ENCODE measurements at regions not wholly inside any gene's neighbourhood (a gene's known extent, or its start where the extent isn't known, plus 50 kb on each side); places are given as distances from the start of the nearest gene placed in this dataset.
A peak's percentile ranks its signal among the peaks of the same experiment; 100 is the strongest.

GRCh38 chr16:76654088-76654820 is 377.1 kb downstream of the CNTNAP4 start:
- TF ChIP-seq ZFX (IDR thresholded peaks at IDR 0.05) = no peak
- no peak for TF ChIP-seq CTCF (conservative IDR thresholded peaks at IDR 0.05)
- no peak overlapping the region for H3K27ac ChIP-seq

- H3K27ac ChIP-seq = no peak overlapping the region
- TF ChIP-seq ZFX (IDR thresholded peaks at IDR 0.05) = no peak
- no peak for TF ChIP-seq CTCF (conservative IDR thresholded peaks at IDR 0.05)
Observed at GRCh38 chr16:76656994-76657393, 379.8 kb downstream of the CNTNAP4 start.

GRCh38 chr16:76661691-76662235 is 384.6 kb downstream of the CNTNAP4 start:
- no peak for TF ChIP-seq CTCF (conservative IDR thresholded peaks at IDR 0.05)
- TF ChIP-seq ZFX (IDR thresholded peaks at IDR 0.05) = no peak
- H3K27ac ChIP-seq = no peak overlapping the region

- TF ChIP-seq ZFX (IDR thresholded peaks at IDR 0.05) (no peak), CTCF (conservative IDR thresholded peaks at IDR 0.05) (peak; percentile 39)
Observed at GRCh38 chr16:76665571-76666275, 388.5 kb downstream of the CNTNAP4 start.

GRCh38 chr16:76668207-76668725 is 391.1 kb downstream of the CNTNAP4 start:
- H3K27ac ChIP-seq = no peak overlapping the region
- TF ChIP-seq ZFX (IDR thresholded peaks at IDR 0.05) = no peak
- TF ChIP-seq CTCF (conservative IDR thresholded peaks at IDR 0.05) = no peak

More at GRCh38 chr16:76665571-76666275, 388.5 kb downstream of the CNTNAP4 start:
- no peak overlapping the region for H3K27ac ChIP-seq

- no peak for TF ChIP-seq CTCF (conservative IDR thresholded peaks at IDR 0.05)
- TF ChIP-seq ZFX (IDR thresholded peaks at IDR 0.05) = no peak
Observed at GRCh38 chr16:76669288-76669687, 392.1 kb downstream of the CNTNAP4 start.

More at GRCh38 chr16:76669288-76669687, 392.1 kb downstream of the CNTNAP4 start:
- no peak overlapping the region for H3K27ac ChIP-seq
